MCF 10A (cell line): ENCODE measurements at regions not wholly inside any gene's neighbourhood (a gene's known extent, or its start where the extent isn't known, plus 50 kb on each side); places are given as distances from the start of the nearest gene placed in this dataset.

ENCODE experiments used
- BruUV-seq: library from RNA; stranded (reverse); fragments of 400-500 nt; replicated peaks from 2 replicates; lab custom pipeline; 2021; lab: Mats Ljungman, UMichigan
- CTCF ChIA-PET: fragments of 300-600 bp; sonication (Branson Sonifier 250); formaldehyde crosslinking; extraction: SDS; loops from one replicate; lab custom pipeline; 2021; ENCODE audit warnings: antibody characterized with exemption, inconsistent platforms; lab: Yijun Ruan, JAX
- POLR2A ChIA-PET: fragments of 300-600, 350-650 bp; sonication (Branson Sonifier 250); formaldehyde crosslinking; extraction: SDS; loops from one replicate; lab custom pipeline; 2020; ENCODE audit warnings: antibody characterized with exemption, inconsistent platforms; lab: Yijun Ruan, JAX
- DNase-seq: peaks from one replicate; pipeline ENCODE4 v3.0.0-alpha.2; 2018; ENCODE audit not compliant: unreplicated experiment
- H3K27ac Mint-ChIP-seq: one replicate; pipeline ENCODE4 v1.8.0; 2022; ENCODE audit warnings: mild to moderate bottlenecking, low read depth, mixed read lengths; ENCODE audit not compliant: unreplicated experiment
- H3K27me3 Mint-ChIP-seq: one replicate; pipeline ENCODE4 v1.8.0; 2022; ENCODE audit warnings: mixed read lengths; ENCODE audit not compliant: insufficient read depth, unreplicated experiment
- H3K36me3 Mint-ChIP-seq: one replicate; pipeline ENCODE4 v1.8.0; 2022; ENCODE audit warnings: mild to moderate bottlenecking, moderate library complexity, mixed read lengths; ENCODE audit not compliant: insufficient read depth, unreplicated experiment
- H3K4me1 Mint-ChIP-seq: one replicate; pipeline ENCODE4 v1.8.0; 2022; ENCODE audit warnings: mixed read lengths; ENCODE audit not compliant: insufficient read depth, unreplicated experiment
- H3K4me3 Mint-ChIP-seq: one replicate; pipeline ENCODE4 v1.8.0; 2022; ENCODE audit warnings: mild to moderate bottlenecking, moderate library complexity, mixed read lengths; ENCODE audit not compliant: unreplicated experiment
- H3K9me3 Mint-ChIP-seq: one replicate; pipeline ENCODE4 v1.8.0; 2022; ENCODE audit warnings: mixed read lengths; ENCODE audit not compliant: unreplicated experiment
- CTCF ChIP-seq: fragments of 200-600 bp; IDR thresholded peaks from one replicate; pipeline ENCODE4 v1.8.0; 2022; ENCODE audit warnings: antibody characterized with exemption, mild to moderate bottlenecking; ENCODE audit not compliant: unreplicated experiment
- intact Hi-C: fragments of 100-400 bp; cut with micrococcal nuclease; formaldehyde crosslinking; loops from 2 replicates; pipeline ENCODE4 v1.14.1; 2022

GRCh38 chrX:9160698-9161329 is 126.9 kb upstream of the FAM9B start:
- H3K27me3 Mint-ChIP-seq: no peaks in the 10 kb centered on the region
- POLR2A ChIA-PET: no interaction called here
- BruUV-seq: no TSS peak
- H3K4me3 Mint-ChIP-seq: no peak overlapping the region
- peaks cover 2% of the 10 kb centered on the region for H3K36me3 Mint-ChIP-seq
- no peak for TF ChIP-seq CTCF
- peaks cover 18% of the 10 kb centered on the region for H3K9me3 Mint-ChIP-seq
- intact Hi-C loops: loop anchor here (5.0 kb wide), 1 partner anchor 191 kb away; no protein-coding TSS in a partner anchor
- no peak for DNase-seq
- H3K27ac Mint-ChIP-seq: no peak overlapping the region
- CTCF ChIA-PET: interaction anchor here (0.6 to 1.1 kb wide), 3 partner anchors 12 to 522 kb away, joined by 3 to 4 read pairs (median 3); no protein-coding TSS in a partner anchor
- H3K4me1 Mint-ChIP-seq: peaks cover 10% of the 10 kb centered on the region

- H3K27me3 Mint-ChIP-seq: no peaks in the 10 kb centered on the region
- BruUV-seq: no TSS peak
- ChIA-PET POLR2A (no interaction called here), CTCF (no interaction called here)
- intact Hi-C loops: loop anchor here (5.0 kb wide), 1 partner anchor 190 kb away; no protein-coding TSS in a partner anchor
- no peak for DNase-seq
- H3K4me3 Mint-ChIP-seq: no peak overlapping the region
- H3K9me3 Mint-ChIP-seq: peaks cover 18% of the 10 kb centered on the region
- H3K4me1 Mint-ChIP-seq: peaks cover 10% of the 10 kb centered on the region
- no peak for TF ChIP-seq CTCF
- peak overlapping the region; percentile 44 for H3K27ac Mint-ChIP-seq
- no peaks in the 10 kb centered on the region for H3K36me3 Mint-ChIP-seq
These were observed 128.8 kb upstream of the FAM9B start for GRCh38 chrX:9162698-9163097.

GRCh38 chrX:9163214-9163709 is 129.3 kb upstream of the FAM9B start:
- Mint-ChIP-seq H3K36me3 (no peaks in the 10 kb centered on the region), H3K9me3 (peaks cover 16% of the 10 kb centered on the region), H3K27ac (peak overlapping the region; percentile 44), H3K4me1 (peaks cover 10% of the 10 kb centered on the region), H3K4me3 (peak overlapping the region; percentile 64), H3K27me3 (no peaks in the 10 kb centered on the region)
- ChIA-PET CTCF (no interaction called here), POLR2A (no interaction called here)
- intact Hi-C loops: loop anchor here (5.0 kb wide), 1 partner anchor 189 kb away; no protein-coding TSS in a partner anchor
- DNase-seq: peak; percentile 49
- no TSS peak for BruUV-seq
- TF ChIP-seq CTCF: no peak

GRCh38 chrX:9164086-9164485 is 130.2 kb upstream of the FAM9B start:
- CTCF ChIA-PET: interaction anchor here (0.6 kb wide), 1 partner anchor 177 kb away, joined by 3 read pairs; no protein-coding TSS in a partner anchor
- peak overlapping the region; percentile 80 for H3K27ac Mint-ChIP-seq
- no peak for TF ChIP-seq CTCF
- BruUV-seq: TSS peak; percentile 25
- H3K4me3 Mint-ChIP-seq: peak overlapping the region; percentile 64
- H3K9me3 Mint-ChIP-seq: peaks cover 9% of the 10 kb centered on the region
- POLR2A ChIA-PET: interaction anchor here (0.6 to 1.0 kb wide), 5 partner anchors 15 to 300 kb away, joined by 3 to 4 read pairs (median 3); no protein-coding TSS in a partner anchor
- no peaks in the 10 kb centered on the region for H3K36me3 Mint-ChIP-seq
- peaks cover 10% of the 10 kb centered on the region for H3K4me1 Mint-ChIP-seq
- no peak for DNase-seq
- no peaks in the 10 kb centered on the region for H3K27me3 Mint-ChIP-seq
- intact Hi-C loops: loop anchor here (1.0 to 5.0 kb wide), 2 partner anchors 188 to 193 kb away; no protein-coding TSS in a partner anchor
